Stimulated activated CD4-positive, alpha-beta T cell treated with anti-CD3 and anti-CD28 coated beads, TNF-alpha, amount 100 ng/mL, for 1 hour (primary cell): ENCODE measurements at regions not wholly inside any gene's neighbourhood (a gene's known extent, or its start where the extent isn't known, plus 50 kb on each side); places are given as distances from the start of the nearest gene placed in this dataset.
"Not testable (repeated sequence)": the region's sequence is repeated elsewhere in the genome, so short reads cannot be mapped to it uniquely, and the experiment has no call there.

Experiments used
- DNase-seq, 3 donors: peaks; one replicate each; pipeline ENCODE4 v3.0.0-alpha.2; 2020; ENCODE audit warnings: low read depth in 3 of 3, low spot score in 1 of 3

GRCh38 chr21:35614396-35614921, 445.9 kb downstream of the SETD4 start:
- no peak for DNase-seq

- no peak for DNase-seq
Observed at GRCh38 chr21:35611708-35612132, 448.6 kb downstream of the SETD4 start.

- no peak for DNase-seq
Observed at GRCh38 chr21:35609263-35609662, 451.1 kb downstream of the SETD4 start.

- no peak for DNase-seq
Observed at GRCh38 chr21:35607406-35607805, 452.9 kb downstream of the SETD4 start.

DNA sequence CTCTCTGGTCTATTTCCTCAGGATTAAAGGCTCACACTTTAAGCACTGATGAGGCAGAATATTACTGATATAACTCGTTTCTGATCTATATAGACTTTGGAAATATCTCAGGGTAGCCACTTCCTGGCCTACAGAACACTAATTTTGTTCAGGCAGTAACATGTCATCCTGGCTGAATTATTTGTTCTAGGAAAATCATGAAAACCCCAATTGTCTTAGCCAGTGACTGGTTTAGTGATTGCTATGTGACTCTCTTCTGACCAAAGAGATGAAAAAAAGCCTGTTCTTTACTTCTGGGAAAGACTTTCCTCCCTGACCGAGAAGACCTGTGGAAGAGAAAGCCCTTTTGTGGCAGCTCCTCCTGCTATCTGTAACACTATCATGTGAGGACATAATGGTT, 453.7 kb downstream of the SETD4 start:
- no peak for DNase-seq

- DNase-seq, result no peak
Observed at GRCh38 chr21:35606146-35606545, 454.2 kb downstream of the SETD4 start.

GRCh38 chr21:35603494-35603893, 456.8 kb downstream of the SETD4 start:
- no peak for DNase-seq

GRCh38 chr21:35602811-35603362, 457.4 kb downstream of the SETD4 start:
- DNase-seq, result no peak

GRCh38 chr21:35601211-35601610, 459.1 kb downstream of the SETD4 start:
- no peak for DNase-seq

DNA sequence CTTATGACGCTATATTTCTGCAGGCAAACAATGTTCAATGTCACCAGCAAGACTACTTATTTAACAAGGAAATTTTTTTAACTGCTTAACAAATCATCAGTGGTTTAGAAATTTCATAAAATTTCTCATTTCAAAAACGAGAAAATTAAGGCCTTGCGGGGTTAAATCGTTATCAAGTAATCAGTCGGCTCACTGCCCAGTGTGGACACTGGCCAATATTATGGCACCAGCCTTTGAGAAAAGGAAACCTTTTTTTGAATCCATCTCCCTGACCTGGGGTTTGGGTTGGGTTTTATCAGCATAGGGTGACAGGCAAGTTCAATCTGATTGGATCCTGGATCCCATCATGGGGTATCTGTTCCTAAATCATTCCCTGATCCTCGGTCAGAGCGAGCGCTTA, 461.2 kb downstream of the SETD4 start:
- no peak for DNase-seq

- DNase-seq, result no peak
Observed at GRCh38 chr21:35597750-35598339, 462.5 kb downstream of the SETD4 start.

- DNase-seq, result no peak
Observed at GRCh38 chr21:35594905-35595304, 465.4 kb downstream of the SETD4 start.

- no peak for DNase-seq
Observed at GRCh38 chr21:35593000-35593502, 467.3 kb downstream of the SETD4 start.

DNA sequence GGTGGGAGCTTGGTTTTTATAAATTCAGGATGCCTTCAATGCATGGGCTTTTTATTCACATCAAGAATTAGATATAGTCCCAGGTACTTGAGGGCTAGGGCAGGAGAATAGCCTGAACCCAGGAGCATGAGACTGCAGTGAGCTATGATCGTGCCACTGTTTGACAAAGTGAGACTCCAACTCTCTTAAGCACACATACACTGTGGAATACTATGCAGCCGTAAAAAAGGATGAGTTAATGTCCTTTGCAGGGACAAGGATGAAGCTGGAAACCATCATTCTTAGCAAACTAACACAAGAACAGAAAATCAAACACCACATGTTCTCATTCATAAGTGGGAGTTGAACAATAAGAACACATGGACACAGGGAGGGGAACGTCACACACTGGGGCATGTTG, 470.0 kb downstream of the SETD4 start:
- DNase-seq, result not testable (repeated sequence)

DNA sequence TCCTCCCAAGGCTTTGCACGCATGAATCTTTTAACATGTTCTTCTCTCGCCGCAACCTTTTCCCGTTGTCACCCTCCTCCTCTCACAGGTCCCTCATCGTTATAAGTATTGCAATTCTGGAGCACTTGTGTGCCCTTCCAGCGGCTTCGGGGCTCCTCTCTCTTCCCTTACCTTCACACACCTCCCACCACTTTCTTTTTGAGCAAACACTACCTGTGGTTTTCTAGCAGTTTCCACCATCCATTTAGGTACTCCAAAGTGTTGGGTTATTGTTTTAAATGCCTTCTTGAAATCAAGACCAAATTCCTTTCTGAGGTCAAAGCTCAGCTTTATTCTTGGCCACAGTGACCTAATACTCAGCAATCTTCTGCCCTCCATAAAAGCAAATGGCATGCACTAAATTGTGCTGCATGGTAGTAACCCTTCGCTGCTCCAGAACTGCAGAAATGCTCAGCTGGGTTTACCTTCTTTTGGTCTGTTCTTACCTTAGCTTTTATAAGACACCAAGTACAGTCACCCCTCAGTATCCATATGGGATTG, 472.4 kb downstream of the SETD4 start:
- DNase-seq, result no peak

DNA sequence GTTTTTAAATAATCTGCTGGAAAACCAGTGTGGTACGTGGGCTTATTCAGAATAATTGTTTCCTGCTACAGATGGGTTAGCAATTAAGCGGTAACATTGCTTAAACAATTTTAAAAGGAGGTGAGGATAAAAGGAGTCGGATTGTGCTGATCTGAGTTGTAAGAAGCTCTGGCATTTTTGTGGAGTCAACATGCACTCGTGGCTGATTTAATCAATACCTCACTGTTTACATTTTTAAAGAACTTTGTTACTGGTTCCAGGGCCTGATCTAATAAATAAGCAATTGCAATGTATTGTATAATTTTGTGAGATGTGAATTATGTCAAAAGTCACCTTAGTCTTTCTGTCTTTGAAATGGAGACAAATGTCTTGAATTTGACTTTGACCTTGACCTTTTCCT, 474.0 kb downstream of the SETD4 start:
- no peak for DNase-seq

GRCh38 chr21:35585878-35586277, 474.4 kb downstream of the SETD4 start:
- no peak for DNase-seq

- DNase-seq, result no peak
Observed at GRCh38 chr21:35585155-35585554, 475.2 kb downstream of the SETD4 start.

GRCh38 chr21:35583566-35584216, 476.6 kb downstream of the SETD4 start:
- DNase-seq, result no peak

DNA sequence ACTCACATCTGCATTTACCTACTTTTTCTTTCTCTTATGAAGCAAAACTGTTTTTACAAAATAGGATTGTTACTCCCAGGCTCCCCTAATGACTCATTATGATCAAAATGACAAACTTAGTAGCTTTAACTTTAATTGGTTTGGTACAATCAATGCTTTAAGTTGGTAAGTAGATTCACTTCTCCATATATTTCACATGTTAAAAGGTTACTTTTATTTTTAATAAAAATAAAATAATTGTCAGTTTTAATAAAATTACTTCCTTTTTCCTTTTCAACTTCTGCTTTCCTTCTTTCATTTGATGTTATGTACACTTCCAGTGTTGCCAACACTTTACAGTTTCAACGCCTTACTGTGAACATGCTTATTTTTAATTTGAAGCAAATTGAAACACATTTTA, 477.6 kb downstream of the SETD4 start:
- DNase-seq, result no peak

DNA sequence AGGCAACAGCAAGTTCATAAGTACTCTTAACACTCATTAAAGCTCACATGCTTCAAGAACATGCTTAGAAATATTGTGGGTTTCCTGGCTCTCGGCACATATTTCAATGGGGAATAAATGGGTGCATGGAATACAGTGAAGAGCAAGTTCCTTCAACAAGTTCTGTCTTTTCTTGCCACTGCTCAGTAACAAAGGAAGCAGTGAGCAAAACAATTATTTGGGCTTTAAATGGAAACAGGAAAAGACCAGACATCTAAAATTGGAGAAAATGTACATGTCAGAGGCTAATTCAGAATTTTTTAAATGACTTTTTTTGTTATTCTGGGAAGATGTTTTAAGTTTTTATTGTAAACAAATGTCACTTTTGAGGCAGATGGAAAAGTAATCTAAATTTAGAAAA, 478.7 kb downstream of the SETD4 start:
- DNase-seq, result no peak
